Esophagus squamous epithelium (tissue), 5 donors: ENCODE measurements at regions not wholly inside any gene's neighbourhood (a gene's known extent, or its start where the extent isn't known, plus 50 kb on each side); places are given as distances from the start of the nearest gene placed in this dataset.

Experiments used
- DNase-seq: peaks from one replicate; lab custom pipeline; 2025; lab: John Stamatoyannopoulos, UW
- H3K27ac ChIP-seq, 4 donors: fragments of 200-600 bp; sonication (generic); one replicate each; pipeline ENCODE4 v1.5.1; 2016 to 2019; ENCODE audit warnings: mild to moderate bottlenecking in 1 of 4
- H3K27me3 ChIP-seq, 4 donors: fragments of 200-600 bp; sonication (generic); 1 replicate in 3 of 4; 2 replicates in 1 of 4; pipeline versions ENCODE4 v1.5.1 to v1.6.0; 2017 to 2021; ENCODE audit warnings: antibody characterized with exemption in 1 of 4
- H3K36me3 ChIP-seq, 3 donors: fragments of 200-600 bp; sonication (generic); one replicate each; pipeline ENCODE4 v1.5.1; 2016 to 2019
- H3K4me1 ChIP-seq, 3 donors: fragments of 200-600 bp; sonication (generic); one replicate each; pipeline ENCODE4 v1.5.1; 2017 to 2019
- H3K4me3 ChIP-seq, 4 donors: fragments of 200-600 bp; sonication (generic); 1 replicate in 3 of 4; 2 replicates in 1 of 4; pipeline ENCODE4 v1.5.1; 2016 to 2019; ENCODE audit warnings: mild to moderate bottlenecking in 2 of 4, moderate library complexity in 1 of 4
- H3K9me3 ChIP-seq, 3 donors: fragments of 200-600 bp; sonication (generic); one replicate each; pipeline ENCODE4 v1.5.1; 2016 to 2019
- POLR2A ChIP-seq, 4 donors: fragments of 450-650 bp; IDR thresholded peaks; one replicate each; pipeline ENCODE4 v1.6.1; 2017; ENCODE audit warnings: antibody characterized with exemption in 4 of 4, mild to moderate bottlenecking in 4 of 4, moderate library complexity in 3 of 4
- WGBS, 2 donors: methylation state at CpG; one replicate each; pipeline ENCODE4 v1.1.5; 2018; 5-methylcytosine and 5-hydroxymethylcytosine counted together
- intact Hi-C: fragments of 100-400 bp; cut with DNase I; formaldehyde crosslinking; loops from one replicate; pipeline ENCODE4 v1.15.0; 2022
- TF ChIP-seq, protein P1 (sequence below), 6 experiments: fragments of 450-650 bp in 4 of 6; fragments of 200-600 bp in 2 of 6; sonication (generic) in 2 of 6; IDR thresholded peaks; one replicate each; pipeline ENCODE4 v1.5.1; 2016 to 2019; ENCODE audit warnings: antibody characterized with exemption in 6 of 6, mild to moderate bottlenecking in 4 of 6, moderate library complexity in 4 of 6
- donor health status: DM: yes; HTN: yes; CAD: no.

DNA sequence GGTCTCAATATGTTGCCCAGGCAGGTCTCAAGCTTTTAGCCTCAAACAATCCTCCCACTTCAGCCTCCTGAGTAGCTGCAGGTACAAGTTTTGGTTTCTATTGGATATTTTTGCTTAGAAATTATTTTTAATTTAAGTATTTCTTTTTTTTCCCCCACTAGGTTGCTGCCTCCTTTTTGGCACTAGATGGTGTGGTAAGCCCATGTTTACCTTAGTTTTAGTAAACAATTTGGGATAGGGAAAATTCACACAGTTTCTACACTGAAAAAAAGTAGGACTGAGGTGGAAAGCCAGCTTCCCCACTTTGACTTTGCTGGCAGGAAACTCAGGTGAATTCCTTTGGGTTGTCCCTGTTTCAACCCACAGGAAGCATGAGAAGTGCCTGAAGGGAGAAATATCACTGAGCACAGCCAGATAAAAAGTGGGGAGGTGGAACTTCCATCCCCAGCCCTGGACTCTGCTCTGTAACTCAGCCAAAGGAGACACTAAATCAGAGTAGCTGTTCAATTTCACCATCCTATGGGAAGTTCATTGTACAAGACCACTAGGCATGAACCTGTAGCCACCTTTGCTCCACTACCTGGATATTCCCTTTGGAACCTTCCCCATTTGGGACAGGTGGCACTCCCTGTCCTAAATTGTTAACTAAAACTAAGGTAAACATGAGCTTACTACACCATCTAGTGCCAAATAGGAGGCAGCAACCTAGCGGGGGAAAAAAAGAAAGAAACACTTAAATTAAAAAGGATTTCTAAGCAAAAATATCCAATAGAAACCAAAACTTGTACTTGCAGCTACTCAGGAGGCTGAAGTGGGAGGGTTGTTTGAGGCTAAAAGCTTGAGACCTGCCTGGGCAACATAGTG is 154.4 kb upstream of the FAT3 start:
- Histone ChIP-seq H3K36me3 (no peaks in the 10 kb centered on the region), H3K27ac (no peak overlapping the region), H3K9me3 (peaks cover 0 to 6% (median 0%) of the 10 kb centered on the region in 3 donors), H3K27me3 (no peaks in the 10 kb centered on the region), H3K4me1 (no peaks in the 10 kb centered on the region), H3K4me3 (no peak overlapping the region)
- intact Hi-C loops = no loop called here
- TF ChIP-seq, protein P1, sequence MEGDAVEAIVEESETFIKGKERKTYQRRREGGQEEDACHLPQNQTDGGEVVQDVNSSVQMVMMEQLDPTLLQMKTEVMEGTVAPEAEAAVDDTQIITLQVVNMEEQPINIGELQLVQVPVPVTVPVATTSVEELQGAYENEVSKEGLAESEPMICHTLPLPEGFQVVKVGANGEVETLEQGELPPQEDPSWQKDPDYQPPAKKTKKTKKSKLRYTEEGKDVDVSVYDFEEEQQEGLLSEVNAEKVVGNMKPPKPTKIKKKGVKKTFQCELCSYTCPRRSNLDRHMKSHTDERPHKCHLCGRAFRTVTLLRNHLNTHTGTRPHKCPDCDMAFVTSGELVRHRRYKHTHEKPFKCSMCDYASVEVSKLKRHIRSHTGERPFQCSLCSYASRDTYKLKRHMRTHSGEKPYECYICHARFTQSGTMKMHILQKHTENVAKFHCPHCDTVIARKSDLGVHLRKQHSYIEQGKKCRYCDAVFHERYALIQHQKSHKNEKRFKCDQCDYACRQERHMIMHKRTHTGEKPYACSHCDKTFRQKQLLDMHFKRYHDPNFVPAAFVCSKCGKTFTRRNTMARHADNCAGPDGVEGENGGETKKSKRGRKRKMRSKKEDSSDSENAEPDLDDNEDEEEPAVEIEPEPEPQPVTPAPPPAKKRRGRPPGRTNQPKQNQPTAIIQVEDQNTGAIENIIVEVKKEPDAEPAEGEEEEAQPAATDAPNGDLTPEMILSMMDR (IDR thresholded peaks at IDR 0.05) = no peak
- no peak for TF ChIP-seq POLR2A (IDR thresholded peaks at IDR 0.05)
- DNase-seq = no peak
- WGBS, 2 donors = 83 to 93% methylated on average over 1 of the region's 1 CpG

DNA sequence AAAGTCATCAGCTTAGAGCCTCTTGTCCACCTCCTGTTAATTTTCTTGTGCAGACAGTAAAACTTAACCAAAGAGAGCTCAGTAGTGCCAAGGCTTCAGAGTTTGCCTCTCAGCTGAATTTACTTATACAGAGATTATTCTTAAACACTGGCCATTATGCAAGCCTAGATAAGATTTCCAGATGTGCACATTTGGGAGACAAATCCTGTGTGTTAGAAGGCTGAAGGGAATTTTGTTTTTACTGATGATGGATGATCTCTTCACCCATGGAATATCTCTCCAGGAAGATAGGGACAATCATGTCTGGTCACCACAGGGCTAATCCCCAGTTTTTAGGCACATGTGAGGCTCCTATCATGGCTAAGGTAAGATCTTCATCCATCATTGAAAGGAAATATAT is 157.6 kb upstream of the FAT3 start:
- no peak for DNase-seq

DNA sequence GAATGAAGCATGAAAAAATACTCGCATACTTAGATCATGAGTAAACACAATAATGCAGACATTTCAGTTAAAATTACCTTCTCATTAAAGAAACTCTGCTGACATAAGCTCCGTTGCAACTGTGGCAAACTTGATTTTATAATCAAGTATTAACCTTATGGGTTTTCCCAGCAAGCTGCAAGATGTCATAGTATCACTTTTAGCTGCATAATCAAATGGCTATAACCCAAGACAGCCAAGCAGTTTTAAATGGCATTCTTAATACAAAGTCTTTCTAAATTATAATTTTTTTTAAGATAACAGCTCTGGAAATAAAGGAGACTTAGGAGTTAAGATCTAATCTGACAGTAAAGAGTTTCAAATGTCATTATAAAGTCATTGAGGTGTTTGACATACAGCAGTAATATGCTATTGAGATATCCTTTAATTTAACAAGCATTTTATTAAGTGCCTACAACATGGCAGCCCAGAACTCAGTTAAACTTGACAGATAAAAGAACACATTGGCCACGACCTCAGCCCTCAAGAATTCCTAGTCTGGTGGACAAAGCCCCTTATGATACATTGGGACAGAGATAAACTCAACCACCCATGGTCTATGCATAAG is 163.1 kb upstream of the FAT3 start:
- no peaks in the 10 kb centered on the region for H3K9me3 ChIP-seq
- H3K27me3 ChIP-seq = no peaks in the 10 kb centered on the region
- TF ChIP-seq POLR2A (IDR thresholded peaks at IDR 0.05) = no peak
- TF ChIP-seq, protein P1 (IDR thresholded peaks at IDR 0.05) = no peak
- H3K4me1 ChIP-seq = no peaks in the 10 kb centered on the region
- no peak overlapping the region for H3K27ac ChIP-seq
- no peak overlapping the region for H3K4me3 ChIP-seq
- WGBS, 2 donors = 50 to 60% methylated on average over 3 of the region's 3 CpGs
- intact Hi-C loops = no loop called here
- no peak for DNase-seq
- no peaks in the 10 kb centered on the region for H3K36me3 ChIP-seq

More for the DNA sequence above, 157.6 kb upstream of the FAT3 start:
- TF ChIP-seq, protein P1 (IDR thresholded peaks at IDR 0.05) = no peak
- TF ChIP-seq POLR2A (IDR thresholded peaks at IDR 0.05) = no peak
- Histone ChIP-seq H3K36me3 (no peaks in the 10 kb centered on the region), H3K27ac (no peak overlapping the region), H3K4me1 (no peaks in the 10 kb centered on the region), H3K9me3 (no peaks in the 10 kb centered on the region), H3K27me3 (no peaks in the 10 kb centered on the region), H3K4me3 (no peak overlapping the region)
- intact Hi-C loops = no loop called here

DNA sequence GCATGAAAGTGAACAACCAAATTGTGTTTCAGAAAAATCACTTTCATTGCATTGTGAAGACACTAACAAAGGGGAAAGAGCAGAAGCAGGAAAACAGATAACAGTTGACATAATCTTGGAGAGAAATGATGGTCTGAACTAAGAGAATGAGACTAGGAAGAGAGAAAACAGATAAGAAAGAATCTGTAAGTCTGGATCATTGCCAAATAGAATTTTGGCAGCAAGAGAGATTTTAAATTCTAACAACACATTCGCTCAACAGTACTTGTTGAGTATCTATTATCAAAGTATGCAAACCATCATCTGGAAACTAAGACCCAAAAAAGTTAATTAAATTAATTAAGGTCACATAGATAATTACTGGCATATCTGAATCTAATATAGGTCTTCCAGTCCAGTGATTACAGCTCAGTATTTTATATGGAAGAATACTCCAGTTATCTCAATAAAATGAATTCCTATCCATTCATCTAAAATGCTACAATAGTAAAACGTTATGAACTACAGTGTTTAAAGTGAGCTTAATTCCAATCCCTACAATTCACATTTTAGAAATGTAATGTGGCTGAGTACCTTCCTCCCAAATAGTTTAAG is 166.7 kb upstream of the FAT3 start:
- Histone ChIP-seq H3K4me3 (no peak overlapping the region), H3K9me3 (no peaks in the 10 kb centered on the region), H3K4me1 (no peaks in the 10 kb centered on the region), H3K27me3 (no peaks in the 10 kb centered on the region), H3K36me3 (no peaks in the 10 kb centered on the region), H3K27ac (no peak overlapping the region)
- TF ChIP-seq POLR2A (IDR thresholded peaks at IDR 0.05) = no peak
- TF ChIP-seq, protein P1 (IDR thresholded peaks at IDR 0.05) = no peak
- DNase-seq = no peak
- intact Hi-C loops = no loop called here
- 42 to 48% methylated on average over 2 of the region's 2 CpGs for WGBS, 2 donors

DNA sequence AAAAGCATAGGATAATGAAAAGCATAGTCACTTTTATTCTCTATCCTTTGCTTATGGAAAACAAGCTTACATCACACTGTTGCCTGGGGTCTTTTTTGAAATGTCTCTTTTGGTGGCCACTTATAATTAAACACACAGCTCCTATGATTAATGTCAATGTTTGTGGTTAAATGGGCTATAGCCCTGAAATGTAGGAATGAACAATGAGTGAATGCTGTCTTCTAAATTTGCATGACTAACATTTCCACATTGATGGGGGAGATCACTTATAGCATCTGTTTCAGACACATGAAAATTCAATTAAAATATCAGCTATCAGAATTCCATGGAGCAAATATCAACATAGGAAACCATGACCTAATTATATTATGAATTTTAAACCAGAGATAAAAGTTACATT is 171.4 kb upstream of the FAT3 start:
- no peaks in the 10 kb centered on the region for H3K9me3 ChIP-seq
- H3K27me3 ChIP-seq = no peaks in the 10 kb centered on the region
- no peak overlapping the region for H3K27ac ChIP-seq
- no peaks in the 10 kb centered on the region for H3K36me3 ChIP-seq
- no peak overlapping the region for H3K4me3 ChIP-seq
- DNase-seq = no peak
- no peaks in the 10 kb centered on the region for H3K4me1 ChIP-seq
- TF ChIP-seq, protein P1 (IDR thresholded peaks at IDR 0.05) = no peak
- no peak for TF ChIP-seq POLR2A (IDR thresholded peaks at IDR 0.05)
- intact Hi-C loops = no loop called here
